Dedifferentiated amniotic fluid mesenchymal stem cell (primary cell): ENCODE measurements at regions not wholly inside any gene's neighbourhood (a gene's known extent, or its start where the extent isn't known, plus 50 kb on each side); places are given as distances from the start of the nearest gene placed in this dataset.

Source experiments
- DNase-seq: peaks from one replicate; pipeline ENCODE4 v3.0.0-alpha.2; 2016; ENCODE audit errors: extremely low spot score

DNA sequence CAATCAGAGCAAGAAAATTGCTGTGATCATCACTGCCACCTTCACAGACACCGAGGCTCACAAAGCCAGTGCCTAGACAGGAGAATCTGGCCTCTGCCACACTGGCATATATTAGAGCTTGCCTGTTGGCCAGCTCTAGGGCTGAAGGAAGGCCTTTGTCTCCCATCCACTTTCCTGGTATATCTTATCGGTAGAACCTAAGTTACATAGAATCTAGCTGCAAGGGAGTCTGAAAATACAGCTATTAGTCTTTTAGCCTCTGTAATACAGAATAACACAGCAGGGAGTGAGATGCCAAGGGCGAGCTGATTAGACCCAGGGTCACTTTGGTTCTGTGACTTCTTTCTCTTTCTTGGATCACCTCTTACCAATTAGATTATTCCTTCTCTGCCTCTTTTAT lies 154.9 kb upstream of the KL start:
- no peak for DNase-seq

DNA sequence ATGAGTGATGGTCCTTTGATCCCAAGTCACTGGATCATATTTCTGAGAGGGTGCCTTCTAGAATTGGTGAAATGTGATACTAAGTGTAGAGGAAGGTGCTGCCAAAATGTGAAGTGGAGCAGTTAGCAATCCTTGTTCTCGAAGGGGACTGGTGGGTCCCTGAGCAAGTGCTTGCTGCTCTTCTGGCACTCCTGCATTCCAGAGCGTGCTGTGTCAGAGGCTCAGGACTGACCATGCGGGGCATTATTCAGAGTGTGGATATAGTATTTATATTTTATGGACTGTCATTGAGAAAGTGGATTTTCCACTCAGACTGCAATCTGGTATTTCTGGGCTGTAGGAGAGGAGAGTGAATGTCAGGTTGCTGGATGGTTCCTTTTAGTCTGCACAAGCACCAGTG lies 152.6 kb upstream of the KL start:
- DNase-seq = no peak

DNA sequence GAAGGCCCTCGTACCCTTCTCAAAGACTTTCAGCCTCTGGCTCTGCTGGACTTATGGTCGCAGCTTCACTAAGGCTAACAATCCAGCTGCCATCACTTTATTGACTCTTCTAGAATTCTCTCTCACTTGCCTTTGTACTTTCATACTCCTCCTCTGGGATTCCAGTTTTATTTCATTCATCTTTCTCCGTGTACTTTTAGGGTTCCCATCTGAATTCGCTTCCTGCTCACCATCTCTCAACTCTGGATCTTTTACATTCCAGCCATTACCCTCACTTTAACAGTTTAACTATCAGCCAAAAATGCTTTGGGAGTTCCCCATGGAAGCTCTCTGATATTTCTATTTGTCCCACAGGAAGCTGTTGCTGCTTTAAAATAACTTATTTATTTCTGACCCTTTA lies 149.3 kb upstream of the KL start:
- no peak for DNase-seq

DNA sequence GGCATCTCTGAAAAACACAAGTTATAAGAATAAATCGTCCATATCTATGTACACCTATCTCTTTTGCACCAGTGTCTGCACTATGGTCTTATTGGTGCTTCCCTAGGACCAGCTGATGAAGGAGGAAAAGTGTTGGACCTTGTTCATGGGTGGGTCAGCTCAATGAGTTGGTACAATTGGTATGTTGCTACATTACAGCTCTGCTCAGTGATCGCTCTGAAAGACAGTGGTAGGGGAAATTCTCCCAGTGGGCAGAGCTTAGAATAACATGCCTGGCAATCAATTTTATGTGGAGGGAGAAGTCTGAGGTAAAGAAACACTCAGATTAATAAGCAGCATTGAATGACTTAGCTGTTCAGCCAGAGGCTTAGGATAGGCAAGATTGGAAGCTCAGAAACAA lies 138.7 kb upstream of the KL start:
- DNase-seq = no peak

DNA sequence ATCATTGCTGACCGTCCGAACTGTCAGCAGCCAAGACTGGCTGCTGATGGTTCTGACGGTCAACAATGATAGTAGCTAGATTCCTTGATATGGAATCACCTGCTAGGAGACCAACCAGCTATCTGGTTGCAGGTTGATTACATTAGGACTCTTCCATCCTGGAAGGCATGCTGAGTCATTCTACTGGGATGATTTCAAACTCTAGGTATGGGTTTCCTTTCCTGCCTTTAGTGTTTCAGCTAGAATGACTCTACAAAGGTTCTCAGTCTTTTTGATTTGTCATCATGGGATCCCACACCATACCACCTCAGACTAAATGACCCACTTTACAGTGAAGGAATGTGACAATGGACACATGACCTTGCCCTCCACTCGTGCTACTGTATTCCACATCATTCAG lies 138.1 kb upstream of the KL start:
- no peak for DNase-seq

DNA sequence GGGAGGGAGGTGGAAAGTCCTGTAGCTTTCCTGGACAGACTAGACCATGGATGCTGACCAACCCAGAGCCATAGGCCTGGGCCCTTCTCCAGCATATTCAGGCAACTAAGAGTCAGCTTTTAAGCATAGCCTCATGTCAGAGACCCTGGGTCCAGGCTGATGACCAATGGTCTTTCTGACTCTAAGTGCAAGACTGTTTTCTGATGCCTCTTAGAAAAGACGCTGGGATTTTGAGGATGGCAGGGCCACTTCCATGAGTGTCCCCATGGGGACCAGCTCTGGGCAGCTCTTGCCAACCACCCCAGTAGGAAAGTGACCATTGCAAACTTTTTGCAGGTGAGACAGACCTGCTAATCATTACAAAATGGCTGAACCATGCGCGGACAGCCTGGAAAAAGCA lies 135.6 kb upstream of the KL start:
- DNase-seq = no peak

DNA sequence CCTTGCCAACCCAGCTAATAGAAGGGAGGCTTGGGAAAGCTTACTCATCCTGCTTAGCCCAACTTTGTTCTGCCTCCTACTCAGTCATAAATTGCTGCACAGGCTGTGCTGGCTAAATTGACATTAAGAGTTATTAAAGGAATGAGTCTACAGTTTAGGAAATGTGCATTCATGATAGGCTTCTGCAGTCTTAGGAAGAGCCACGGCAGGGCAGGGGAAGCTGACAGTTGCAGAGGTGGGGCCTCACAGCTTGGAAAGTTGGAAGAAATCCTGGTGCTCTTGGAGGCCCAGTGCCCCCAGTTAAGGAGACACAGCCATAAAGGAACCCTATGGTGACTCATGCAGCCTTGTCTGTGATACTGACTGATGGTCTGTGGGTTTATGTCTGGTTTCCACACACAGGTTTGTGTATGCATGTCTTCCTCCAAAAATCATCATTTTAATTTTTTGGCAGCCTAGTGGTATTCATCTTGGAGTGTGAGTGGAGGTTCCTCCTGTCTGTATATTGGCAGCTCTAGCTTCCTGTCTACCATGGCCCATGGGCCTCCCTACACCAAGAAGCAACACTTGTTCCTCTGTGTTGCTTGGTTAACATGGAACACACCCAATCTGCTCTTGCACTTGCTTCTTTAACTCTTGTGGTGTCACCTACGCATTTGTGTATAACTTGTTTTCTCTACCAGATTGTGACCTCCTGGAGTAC lies 135.0 kb upstream of the KL start:
- peak; percentile 21 for DNase-seq

DNA sequence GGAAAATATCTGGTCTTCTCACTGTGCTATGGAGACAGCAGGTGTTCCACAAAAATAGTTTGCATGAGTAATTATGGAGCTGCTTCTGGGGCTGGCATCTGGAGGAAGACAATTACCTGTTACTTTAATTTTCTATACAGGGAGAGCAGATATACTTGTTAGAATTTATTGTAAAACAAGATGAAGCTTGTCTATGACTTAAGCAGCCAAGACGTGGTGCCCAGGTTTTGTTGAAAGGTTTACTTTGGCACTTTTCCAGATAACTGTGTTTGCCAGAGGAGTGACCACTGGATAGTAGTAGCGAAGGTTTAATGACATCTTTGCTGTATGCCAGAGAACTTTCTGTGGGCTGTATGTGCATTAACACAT lies 134.5 kb upstream of the KL start:
- DNase-seq = no peak

DNA sequence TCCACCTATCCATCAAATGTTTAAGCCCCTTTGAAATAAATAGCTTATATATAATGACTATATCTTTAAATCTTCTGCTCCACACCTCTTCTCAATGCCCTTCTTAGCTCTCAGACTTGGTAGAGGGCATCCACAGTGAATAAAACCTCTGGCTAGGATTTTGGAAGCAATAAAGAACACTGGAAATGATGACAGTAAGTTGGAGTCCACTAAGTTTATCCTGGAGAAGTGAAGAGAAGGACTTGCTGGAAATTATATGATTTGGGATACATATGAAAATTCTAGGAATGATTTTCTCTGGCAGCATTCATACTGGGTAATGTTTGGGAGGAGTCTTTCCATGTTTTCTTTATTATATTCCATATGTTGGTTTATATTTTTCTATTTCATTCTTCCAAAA lies 133.5 kb upstream of the KL start:
- no peak for DNase-seq

DNA sequence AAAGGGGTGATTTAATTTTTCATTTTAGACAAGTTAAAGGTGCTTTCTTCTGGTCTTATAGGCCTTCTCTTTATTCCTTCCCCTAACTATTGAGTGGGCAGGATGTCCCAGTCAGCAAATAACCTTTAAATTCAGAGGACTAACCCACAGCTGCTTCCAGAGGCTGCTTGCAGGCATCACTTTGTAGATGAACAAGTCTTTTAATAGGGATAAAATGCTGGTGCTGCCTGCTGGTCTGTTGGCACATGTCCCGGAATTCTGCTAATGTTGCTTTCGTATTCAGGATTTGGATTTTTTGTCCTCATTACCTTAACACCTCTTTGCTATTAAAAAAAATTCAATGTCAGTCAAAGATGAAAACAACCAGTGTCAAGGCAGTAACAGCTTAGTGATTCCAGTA lies 132.7 kb upstream of the KL start:
- no peak for DNase-seq

DNA sequence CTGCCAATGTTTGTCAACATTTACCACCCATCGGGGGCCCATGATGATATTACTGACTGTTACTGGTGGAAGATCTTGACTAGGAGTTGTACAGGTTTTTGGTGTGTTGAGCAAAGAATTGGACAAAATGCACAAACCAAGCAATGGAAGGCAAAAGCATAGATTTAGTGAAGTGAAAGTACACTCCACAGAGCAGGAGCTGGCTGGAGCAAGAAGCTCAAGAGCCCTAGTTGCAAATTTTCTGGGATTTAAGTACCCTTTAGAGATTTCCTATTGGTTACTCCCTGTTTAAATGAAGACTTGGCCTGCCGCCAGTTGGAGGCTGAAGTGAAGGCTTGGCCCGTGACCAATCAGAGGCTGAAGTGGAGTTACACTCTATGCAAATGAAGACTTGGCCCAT lies 128.6 kb upstream of the KL start:
- no peak for DNase-seq

DNA sequence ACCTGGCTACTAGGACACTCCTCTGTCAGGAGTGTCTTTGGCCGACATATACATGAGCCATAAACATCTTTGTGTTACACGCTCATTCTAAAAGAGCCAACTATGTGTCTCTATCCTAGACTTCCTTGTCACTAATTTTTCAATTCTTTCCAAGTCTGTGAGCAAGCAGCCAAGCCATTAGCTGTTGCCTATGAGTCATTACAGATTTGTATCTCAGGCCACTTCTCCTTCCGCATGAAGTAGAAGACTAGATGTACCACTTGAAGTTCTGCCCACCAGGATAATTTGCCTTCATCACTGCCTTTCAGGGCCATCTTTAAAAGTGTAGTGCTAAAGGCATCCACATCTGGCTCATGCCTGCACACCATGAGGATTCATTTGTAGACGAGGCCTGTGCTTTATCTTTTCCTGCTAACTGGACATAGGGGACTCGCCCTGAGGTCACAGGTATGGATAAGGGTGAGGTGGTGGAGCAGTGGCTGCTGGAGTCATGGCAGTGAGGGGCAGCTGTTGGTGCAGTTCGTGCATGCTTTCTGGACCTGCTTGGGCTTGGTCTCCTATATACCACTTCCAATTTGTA lies 126.1 kb upstream of the KL start:
- DNase-seq = no peak

DNA sequence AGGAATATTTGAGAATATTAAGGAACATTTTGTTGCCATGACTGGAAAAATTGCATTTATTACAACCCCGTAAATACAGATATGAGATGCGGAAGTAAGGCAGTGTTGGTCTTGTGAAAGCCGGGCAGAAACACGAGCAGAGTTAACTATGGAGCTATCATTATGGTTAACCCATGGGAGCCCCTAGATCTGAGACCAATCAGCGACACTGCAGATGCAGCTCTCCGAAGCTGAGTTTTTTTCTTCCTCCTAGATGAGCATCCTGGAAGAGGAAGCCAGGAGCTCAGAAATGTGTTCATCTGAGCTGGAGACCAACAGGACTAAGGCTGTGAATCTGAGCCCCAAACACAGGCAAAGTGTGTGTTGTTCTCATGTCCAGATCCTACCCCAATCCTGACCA lies 123.0 kb upstream of the KL start:
- no peak for DNase-seq

DNA sequence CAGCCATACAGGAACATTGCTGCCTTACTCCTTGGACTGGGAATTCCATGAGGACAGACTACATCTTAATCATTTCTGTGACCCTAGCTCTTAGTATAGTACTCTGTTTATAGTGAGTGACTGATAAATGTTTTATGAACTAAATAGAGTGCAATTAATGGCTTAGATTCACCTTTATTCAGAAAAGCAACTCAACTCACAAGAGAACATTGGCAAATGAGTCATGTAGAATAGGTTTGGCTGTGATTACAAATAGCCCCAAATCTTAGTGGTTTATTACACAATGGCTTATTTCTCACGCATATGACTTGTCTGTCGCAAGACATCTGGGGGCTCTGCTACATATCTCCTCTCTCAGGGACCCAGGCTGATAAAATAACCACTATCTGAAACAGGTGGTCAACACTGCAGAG lies 121.6 kb upstream of the KL start:
- no peak for DNase-seq

DNA sequence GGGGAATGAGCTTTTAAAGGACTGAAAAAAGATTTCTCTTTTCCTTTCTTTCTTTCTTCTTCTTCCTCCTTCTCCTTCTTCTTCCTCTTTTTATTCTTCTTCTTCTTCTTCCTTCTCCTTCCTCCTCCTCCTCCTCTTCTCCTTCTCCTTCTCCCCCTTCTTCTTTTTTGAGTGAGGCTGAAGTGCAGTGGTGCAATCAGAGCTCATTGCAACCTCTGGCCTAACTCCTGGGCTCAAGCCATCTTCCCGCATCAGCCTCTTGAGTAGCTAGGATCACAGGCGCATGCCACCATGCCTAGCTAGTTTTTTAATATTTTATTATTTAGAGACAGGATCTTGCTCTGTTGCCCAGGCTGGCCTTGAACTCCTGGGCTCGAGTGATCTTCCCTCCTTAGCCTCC lies 120.9 kb upstream of the KL start:
- no peak for DNase-seq

DNA sequence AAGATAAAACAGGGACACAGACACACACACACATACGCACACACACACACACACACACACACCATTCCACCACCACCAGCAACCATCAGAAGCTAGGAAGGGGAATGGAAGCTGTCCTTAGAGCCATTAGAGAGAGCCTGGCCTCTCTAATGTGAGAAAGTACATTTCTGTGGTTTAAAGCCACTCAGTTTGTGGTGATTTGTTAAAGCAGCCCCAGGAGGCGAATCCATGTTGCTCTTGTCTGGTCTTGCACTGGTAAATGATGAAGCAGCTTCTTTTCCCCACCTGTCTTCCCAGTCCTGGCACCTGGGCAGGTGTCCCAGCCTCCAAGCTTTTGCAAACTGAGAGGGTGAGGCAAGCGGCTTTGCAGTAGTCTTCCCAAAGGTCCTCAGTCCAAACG lies 118.9 kb upstream of the KL start:
- DNase-seq = no peak

DNA sequence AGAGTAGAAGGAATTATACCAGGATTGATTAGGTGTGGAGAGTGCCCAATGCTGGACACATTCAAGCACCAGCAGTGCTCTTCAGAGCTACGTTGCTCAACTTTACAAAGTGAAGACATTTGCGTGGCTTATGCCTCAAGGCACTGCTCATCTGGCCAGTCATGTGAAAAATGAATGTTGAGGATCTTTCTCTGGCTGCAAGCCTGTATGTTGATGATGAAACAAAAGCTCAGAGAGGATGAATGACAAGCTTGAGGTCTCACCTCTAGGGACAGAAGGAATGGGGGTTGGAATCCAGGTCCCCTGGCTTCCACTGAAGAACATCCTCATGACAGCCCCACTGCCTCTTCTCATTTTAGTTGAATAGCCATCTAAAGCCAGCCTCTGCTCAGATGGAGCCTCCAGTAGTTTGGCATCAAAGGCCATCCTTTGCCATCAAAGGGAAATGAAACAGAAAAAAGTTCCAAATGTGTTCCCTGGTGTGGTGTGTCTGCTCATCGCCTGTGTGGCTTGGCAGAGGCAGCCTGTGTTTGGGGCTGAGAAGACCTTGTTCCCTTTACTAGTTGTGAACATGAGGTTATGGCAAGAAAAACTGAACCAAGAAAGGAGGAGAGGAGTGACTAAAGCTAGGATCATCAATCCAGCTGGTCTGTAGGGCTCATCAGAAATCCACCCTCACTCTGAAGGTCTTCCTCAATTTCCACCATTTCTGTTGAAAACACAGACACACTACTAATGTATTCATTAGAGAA lies 114.0 kb upstream of the KL start:
- DNase-seq = no peak

DNA sequence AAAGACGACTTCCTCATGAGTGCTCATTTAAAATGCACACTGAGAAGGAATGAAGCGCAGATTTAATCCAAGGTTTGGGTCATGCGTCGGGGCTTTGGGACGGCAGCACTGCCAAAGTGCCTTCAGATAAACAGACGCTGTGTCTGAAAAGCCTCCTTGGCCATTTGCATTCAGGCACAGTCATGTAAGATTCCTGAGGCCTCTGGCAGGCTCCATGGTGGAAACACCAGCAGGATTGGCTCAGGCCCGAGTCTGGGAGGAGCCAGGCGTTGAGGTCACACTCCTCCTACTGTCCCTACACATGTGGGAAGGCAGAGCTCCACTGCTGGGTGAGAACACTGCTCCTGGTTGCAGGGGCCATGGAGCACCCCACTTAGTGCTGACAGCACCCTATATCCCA lies 113.3 kb upstream of the KL start:
- DNase-seq = no peak

DNA sequence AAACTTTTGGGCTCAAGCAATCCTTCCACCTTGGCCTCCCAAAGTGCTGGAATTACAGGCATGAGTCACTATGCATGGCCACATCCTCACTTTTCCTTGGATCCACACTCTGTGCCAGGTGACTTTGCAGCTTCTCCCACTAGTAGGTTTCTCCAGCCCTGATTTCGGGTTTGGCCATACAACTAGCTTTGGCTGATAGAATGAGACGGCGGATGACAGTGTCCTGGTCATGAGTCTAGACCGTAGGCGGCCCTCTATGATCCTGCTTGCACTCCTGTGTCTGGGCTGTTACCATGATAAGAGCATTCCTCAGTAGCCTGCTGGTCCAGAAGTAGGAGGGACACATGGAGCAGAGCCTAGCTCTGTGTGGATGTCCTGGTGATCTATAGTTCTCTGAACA lies 112.5 kb upstream of the KL start:
- DNase-seq = no peak

DNA sequence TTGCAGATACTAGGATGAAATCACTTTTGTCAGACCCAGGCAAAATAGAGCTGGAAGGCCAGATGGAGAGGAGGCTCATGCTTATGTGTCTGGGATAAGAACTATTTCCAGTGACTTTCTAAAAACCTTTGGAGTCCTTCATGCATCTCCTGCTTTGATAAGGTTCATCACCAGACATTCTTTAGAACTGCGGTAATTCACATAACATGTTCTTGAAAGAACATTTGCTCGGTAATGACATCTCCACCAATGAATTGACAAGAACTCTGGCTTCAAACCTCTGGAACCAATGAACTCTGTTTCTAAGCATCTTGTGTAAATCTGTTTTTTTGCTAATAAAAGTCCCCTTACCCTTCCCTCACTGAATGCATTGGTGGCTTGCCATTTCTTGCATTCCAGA lies 112.0 kb upstream of the KL start:
- DNase-seq = no peak

DNA sequence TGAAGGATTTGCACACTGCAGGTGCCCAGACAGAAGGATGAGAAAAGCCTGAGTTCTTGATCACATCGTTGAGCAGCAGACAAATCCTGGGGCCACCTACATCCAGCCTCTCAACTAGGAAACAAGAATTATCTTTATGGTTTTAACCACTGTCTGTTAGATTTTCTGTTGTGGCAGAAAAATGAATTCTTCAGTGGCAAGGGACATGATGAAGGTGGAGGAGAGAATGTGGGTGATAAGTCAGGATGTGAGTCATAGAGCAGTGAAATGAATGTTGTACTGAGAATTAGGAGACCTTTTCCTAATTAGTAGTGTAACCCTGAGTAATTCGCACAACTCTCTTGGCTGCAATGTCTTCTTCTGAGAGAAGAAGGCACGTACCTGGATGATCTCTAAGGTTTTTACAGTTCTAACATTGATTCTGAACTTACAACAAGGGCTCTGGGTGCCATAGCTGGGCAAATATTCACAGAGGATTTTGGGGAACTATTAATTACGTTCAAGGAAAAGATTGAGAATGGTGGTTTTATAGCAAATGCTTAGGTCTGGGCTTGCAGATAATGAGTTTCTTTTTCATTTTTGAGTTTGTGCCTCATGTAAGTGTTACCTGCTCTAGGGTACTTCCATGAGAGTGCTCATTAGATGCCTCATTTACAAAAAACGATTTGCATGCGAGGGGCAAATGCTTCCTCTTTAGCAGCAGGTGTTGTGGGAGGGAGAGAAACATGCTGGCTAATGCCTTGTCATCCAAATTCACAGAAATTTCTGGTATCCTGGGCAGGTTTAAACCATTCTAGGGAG lies 111.0 kb upstream of the KL start:
- no peak for DNase-seq

DNA sequence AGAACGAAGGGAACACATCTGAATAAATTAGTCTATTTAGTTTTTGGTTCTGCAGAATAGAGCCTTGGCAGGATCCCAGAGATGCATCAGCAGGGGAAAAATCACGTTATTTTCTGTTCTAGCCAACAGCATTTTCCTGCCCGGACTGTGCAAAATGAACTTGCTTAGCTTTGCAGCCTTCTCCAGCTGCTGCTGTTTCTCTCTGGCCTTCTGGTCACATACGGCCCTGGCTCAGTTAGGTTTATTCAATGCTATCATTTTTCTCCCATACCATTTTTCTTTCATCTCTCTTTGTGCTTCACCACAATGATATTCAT lies 110.4 kb upstream of the KL start:
- DNase-seq = no peak

DNA sequence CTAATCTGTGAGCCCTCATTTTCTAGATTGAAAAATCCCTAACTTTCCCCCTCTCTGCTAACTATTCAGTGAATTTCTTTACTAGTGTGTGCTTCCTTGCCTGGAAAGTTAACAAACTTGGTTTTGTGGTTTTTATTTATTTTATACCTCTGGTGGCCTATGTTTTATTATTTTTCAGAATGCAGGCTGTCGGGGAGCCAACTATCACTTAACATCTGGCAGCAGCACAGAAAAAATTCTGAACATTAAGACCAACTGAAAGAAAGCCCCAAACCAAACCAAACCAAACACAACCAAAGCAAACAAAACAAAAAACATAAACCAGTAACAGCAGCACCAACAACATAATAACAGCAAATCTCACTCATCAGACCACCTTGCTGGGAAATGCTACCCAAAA lies 109.0 kb upstream of the KL start:
- no peak for DNase-seq
